GM18498 (cell line): ENCODE measurements at regions not wholly inside any gene's neighbourhood (a gene's known extent, or its start where the extent isn't known, plus 50 kb on each side); places are given as distances from the start of the nearest gene placed in this dataset.
"Not testable (repeated sequence)": the region's sequence is repeated elsewhere in the genome, so short reads cannot be mapped to it uniquely, and the experiment has no call there.

Experiments
- ATAC-seq: cut with Tn5 transposase; IDR thresholded peaks from one replicate; pipeline ENCODE4 v1.9.1; 2021; ENCODE audit warnings: mild to moderate bottlenecking, moderate library complexity; ENCODE audit not compliant: unreplicated experiment

- ATAC-seq, result no peak
Observed at GRCh38 chr11:19441288-19441687, 200.5 kb upstream of the E2F8 start.

- no peak for ATAC-seq
Observed at GRCh38 chr11:19437760-19438159, 197.0 kb upstream of the E2F8 start.

GRCh38 chr11:19436932-19437331 is 196.2 kb upstream of the E2F8 start:
- peak; percentile 31 for ATAC-seq

DNA sequence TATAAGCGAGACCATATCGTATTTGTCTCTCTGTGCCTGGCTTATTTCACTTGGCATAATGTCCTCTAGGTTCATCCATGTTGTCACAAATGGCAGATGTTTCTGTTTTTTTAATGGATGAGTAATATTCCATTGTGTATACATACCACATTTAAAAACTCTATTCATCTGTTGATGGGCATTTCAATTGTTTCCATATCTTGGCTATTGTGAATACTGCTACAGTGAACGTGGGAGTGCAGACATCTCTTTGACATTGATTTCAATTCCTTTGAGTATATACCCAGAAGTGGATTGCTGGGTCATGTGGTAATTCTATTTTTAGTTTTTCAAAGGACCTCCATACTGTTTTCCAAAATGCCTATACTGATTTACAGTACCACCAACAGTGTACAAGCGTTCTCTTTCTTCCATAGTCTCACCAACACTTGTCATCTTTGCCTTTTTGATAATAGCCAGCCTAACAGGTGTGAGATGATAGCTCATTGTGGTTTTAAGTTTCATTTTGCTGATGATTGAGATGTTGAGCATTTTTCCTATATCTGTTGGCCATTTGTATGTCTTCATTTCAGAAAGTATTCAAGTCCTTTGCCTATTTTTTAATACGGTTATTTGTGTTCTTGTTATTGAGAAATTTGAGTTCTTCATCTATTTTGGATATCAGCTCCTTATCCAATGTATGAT is 194.7 kb upstream of the E2F8 start:
- no peak for ATAC-seq

- no peak for ATAC-seq
Observed at GRCh38 chr11:19433791-19434190, 193.0 kb upstream of the E2F8 start.

GRCh38 chr11:19433367-19433766 is 192.6 kb upstream of the E2F8 start:
- ATAC-seq, result peak; percentile 55

DNA sequence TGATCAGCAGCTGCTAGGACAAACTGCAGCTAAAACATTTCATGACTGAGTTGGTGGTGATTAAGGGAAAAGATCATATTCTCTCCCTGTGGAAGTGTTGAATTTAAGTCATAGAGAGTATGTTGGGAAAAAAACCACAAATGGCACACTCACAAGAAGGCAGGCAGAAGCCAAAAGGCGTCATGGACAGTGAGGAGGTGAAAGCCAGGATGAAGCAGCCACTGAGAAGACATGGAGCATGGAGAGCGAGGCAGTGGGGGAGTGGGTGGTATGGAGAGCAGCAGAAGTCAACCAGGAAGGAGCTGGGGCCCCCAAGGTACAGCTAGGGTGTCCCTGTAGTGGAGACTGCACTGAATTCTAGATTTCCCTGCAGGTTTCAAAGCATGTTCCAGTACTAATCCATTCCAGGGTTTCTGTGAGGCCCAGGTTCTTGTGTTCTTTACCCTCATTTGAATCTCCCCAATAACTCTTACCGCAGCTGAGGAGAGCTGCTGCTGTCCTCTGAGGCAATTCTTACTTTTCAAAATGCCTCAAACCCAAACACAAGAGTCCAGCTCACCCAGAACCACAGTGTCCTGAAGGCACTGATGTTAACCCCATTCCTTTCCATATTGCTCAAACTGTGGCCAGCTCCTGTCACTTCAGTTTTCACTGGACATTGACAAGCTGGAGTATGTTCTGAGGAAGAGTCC is 191.8 kb upstream of the E2F8 start:
- peak; percentile 60 for ATAC-seq

DNA sequence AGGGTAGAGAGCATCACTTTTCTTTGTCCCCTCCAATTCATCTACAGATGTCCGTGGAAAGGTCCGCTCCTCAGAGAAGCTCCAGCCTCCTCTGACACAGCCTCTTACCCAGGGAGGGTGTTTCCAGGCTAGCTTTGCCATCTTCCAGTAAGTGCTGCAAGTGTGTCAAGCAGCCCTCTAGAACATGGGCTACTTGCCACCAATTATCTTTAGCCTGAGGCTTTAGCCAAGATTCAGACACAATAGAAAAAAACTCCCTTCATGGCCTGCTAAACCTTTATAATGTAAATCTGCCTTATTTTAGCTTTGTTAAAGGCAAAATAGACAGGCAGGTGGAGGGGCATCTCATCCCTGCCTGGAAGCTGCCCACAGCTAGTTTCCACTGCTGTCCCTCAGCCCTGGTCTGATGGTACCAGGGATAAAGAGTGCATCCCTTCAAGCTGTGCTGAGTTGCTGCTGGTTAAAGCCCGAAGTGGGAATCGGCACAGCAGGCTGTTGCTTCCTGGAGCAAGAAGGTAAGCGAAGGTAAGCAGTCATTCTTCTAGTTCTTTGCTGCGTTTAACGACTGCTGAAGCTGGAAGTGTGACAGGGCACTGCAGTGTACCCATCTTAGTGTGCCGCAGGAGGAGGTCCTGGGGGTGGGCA is 190.1 kb upstream of the E2F8 start:
- no peak for ATAC-seq

DNA sequence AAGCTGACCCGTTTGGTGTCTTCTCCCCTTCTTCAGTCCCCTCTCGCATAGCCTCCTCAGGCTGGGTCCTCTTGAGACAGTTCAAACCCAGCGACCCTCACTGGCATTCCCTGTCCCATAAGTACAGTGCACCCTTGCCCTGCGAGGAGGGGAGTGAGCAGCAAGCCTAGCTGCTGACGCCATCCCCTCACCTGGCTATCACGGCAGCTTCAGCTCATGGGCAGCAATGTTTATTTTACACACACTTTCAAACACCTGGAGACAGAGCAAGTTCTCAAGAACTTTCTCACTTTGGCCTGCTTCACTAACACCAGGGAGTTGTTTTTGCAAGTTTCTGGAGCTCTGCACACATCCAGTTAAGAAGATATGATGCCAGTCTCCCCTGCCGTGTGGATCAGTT is 189.6 kb upstream of the E2F8 start:
- no peak for ATAC-seq

GRCh38 chr11:19429108-19429760 is 188.5 kb upstream of the E2F8 start:
- ATAC-seq, result no peak

DNA sequence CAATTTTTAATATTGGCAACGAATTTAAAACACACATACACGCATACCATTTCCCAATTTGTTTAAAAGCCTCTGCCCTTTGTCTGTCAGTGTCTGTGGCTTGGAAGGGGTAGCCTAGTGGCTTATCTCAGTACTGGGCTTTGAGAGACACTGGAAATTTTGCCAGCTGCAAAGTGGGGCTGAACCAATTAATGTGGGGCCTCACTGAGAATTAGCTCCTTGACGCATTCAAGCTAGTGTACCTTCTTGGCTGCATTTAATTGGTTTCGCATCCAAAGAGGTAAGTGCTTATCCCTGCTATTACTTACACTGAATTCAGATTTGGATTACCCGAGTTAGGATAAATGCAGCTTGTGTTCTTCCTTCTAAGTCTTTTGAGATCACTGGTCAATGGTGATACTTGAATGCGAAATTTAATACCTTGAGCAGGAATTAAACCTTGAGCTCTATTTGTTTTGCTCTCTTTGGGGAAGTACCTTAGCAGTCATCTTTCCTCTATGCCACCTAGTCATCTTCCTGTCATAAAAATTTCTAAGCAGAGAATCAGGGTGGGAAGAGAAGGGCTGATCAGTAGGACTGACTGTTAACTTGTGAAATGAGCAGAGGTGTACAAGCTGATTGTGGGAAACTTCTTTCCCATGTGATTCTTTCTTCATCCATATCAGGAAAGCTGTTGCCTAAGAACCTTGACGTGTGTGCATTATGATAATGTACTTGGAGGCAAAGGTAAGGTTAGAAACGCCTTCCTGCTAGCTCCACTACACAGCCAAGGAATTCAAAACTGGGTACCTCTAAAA is 187.7 kb upstream of the E2F8 start:
- no peak for ATAC-seq

DNA sequence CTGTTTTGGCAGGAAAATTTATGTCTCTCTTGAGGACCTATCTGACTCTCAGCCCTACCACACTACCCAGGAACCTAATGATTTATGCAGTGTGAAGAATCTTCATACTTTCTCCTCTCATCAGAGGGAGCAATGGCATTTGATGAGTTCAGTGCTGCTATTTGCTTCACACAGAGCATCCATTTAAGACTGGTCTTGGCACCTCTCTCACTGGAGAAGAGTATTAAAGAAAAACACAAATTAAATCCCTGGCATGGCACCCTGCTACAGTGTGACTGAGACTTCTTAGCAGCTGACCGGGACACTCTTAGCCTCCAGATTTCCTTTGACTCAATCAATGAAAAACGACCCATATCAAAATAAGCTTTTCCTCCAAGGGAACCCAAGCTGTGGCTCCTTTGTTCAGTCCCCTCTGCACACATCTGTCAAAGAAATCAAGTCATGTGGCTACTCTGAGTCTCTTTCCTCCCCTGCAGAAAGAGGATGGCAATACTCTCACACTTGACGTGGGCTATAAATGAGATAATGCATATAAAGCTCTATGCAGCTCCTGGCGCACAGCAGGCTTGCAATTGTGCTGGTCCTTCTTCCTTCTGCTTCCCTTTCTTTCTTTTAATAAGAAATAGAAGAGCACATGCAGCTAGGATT is 186.1 kb upstream of the E2F8 start:
- no peak for ATAC-seq

GRCh38 chr11:19426011-19426755 is 185.4 kb upstream of the E2F8 start:
- no peak for ATAC-seq

GRCh38 chr11:19422276-19422675 is 181.5 kb upstream of the E2F8 start:
- ATAC-seq, result no peak

DNA sequence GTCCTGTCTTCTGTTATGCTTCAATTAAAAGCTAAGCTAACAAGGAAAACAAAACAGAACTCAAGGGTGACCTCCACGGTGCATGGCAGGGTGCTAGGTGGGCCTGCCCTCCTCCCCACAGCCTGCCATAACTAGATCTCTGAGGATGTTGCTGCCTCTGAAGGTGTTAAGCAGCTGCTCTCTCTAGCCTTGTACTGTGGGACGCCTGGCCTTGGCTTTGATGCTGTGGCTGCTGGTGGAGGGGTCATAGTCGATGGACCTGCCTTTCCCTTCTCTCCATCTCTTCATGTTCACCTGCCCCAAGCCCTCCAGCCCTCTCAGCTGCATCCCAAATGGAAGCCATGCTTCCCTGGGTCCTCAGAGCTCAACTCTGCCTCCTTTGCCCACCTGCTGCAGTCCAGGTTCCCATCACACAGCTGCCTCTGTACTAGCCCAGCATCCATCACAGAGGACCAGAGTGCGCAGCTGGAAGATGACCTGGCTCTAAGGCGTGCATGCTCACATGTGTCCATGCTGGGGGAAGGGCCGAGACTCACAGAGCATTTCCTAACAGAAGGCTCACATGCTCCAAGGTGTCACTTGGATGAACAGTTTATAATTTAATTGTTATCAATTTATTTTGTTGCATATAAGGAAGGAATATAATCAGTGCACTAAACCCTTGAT is 180.3 kb upstream of the E2F8 start:
- ATAC-seq, result no peak

GRCh38 chr11:19419808-19420207 is 179.1 kb upstream of the E2F8 start:
- ATAC-seq, result no peak

DNA sequence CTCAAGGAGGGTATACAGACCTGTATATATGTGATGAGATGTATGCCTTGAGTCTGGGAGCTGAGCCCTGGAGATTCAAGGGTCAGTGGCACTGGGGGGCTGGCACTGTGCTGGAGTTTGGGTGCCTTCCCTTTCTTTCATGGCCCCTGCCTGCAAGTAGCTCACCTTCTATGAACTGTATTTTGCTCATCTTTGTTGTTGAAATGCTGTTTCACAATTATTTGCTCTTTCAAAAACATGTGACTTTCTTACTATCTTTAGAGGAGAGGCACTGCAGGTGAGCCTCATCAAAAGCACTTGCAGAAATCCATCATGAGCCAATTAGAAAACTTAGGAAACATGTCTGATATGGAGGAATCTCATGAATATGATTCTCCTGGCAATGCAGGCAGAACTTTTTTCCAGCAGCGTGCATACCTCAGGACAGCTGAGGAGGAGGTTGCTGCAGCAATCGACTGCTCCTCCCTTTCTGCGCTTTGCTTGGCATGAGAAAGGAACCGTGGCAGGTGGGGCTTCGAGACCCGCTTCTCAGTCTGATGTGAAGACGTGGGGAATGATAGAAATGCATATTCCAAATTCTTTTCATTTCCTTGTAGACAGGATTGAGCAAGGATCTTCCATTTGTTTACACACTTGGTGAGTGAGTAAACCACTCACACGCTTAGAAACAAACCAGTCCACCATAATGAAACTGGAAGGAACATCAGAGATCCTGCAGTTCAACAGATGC is 178.4 kb upstream of the E2F8 start:
- ATAC-seq, result no peak

DNA sequence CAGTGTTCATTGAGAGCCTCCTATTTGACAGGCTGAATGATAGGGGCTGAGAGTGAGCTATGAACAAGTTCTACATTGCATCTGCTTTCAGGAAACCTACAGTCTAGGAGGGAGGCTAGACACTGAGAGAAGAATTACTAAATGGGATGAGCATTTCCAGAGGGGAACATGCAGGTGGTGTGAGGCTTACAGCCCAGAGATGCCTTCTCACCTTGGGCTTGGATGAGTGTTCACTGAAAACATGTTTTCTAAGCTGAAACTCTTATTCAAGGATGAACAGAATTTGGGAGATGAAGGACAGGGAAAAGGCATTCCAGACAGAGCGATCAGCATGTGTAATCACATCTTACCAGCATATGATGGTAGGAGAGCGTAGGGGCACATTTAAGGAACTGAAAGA is 177.5 kb upstream of the E2F8 start:
- no peak for ATAC-seq

GRCh38 chr11:19412070-19412469 is 171.3 kb upstream of the E2F8 start:
- not testable (repeated sequence) for ATAC-seq
